Hepatocyte (in vitro differentiated cells): ENCODE measurements at regions not wholly inside any gene's neighbourhood (a gene's known extent, or its start where the extent isn't known, plus 50 kb on each side); places are given as distances from the start of the nearest gene placed in this dataset.

Experiments used
- DNase-seq: peaks from one replicate; pipeline ENCODE4 v3.0.0-alpha.2; 2016; ENCODE audit warnings: low spot score
- H2AFZ ChIP-seq: fragments of 200-600 bp; sonication (generic); 2 replicates; pipeline ENCODE4 v1.6.0; 2016; ENCODE audit warnings: antibody characterized with exemption, mild to moderate bottlenecking
- H3K27ac ChIP-seq: fragments of 200-600 bp; sonication (generic); 2 replicates; pipeline ENCODE4 v1.5.1; 2016; ENCODE audit warnings: mild to moderate bottlenecking
- H3K27me3 ChIP-seq: fragments of 200-600 bp; sonication (generic); 2 replicates; pipeline ENCODE4 v1.6.1; 2016
- H3K36me3 ChIP-seq: fragments of 200-600 bp; sonication (generic); replicated peaks from 2 replicates; pipeline ENCODE4 v1.5.1; 2016; ENCODE audit warnings: low read depth; ENCODE audit not compliant: insufficient read depth
- H3K4me1 ChIP-seq: fragments of 200-600 bp; sonication (generic); 2 replicates; pipeline ENCODE4 v1.5.1; 2016; ENCODE audit warnings: mild to moderate bottlenecking, moderate library complexity; ENCODE audit not compliant: insufficient read depth
- H3K4me2 ChIP-seq: fragments of 200-600 bp; sonication (generic); 2 replicates; pipeline ENCODE4 v1.6.0; 2016
- H3K4me3 ChIP-seq: fragments of 200-600 bp; sonication (generic); 2 replicates; pipeline ENCODE4 v1.5.1; 2016; ENCODE audit warnings: mild to moderate bottlenecking
- H3K79me2 ChIP-seq: fragments of 200-600 bp; sonication (generic); 2 replicates; pipeline ENCODE4 v1.6.0; 2017; ENCODE audit warnings: mild to moderate bottlenecking
- H3K9me2 ChIP-seq: fragments of 200-600 bp; sonication (generic); replicated peaks from 2 replicates; pipeline ENCODE4 v1.6.0; 2017; ENCODE audit warnings: mild to moderate bottlenecking; ENCODE audit not compliant: insufficient read depth
- H3K9me3 ChIP-seq: fragments of 200-600 bp; sonication (generic); 2 replicates; pipeline ENCODE4 v1.5.1; 2016; ENCODE audit warnings: low read depth, mild to moderate bottlenecking
- H4K20me1 ChIP-seq: fragments of 200-600 bp; sonication (generic); 2 replicates; pipeline ENCODE4 v1.6.0; 2016; ENCODE audit warnings: mild to moderate bottlenecking; ENCODE audit not compliant: insufficient read depth, poor library complexity, severe bottlenecking
- EZH2 ChIP-seq: fragments of 200-600 bp; sonication (generic); IDR thresholded peaks from 2 replicates; pipeline ENCODE4 v1.6.1; 2016; ENCODE audit warnings: antibody characterized with exemption, mild to moderate bottlenecking, borderline replicate concordance
- EZH2phosphoT487 ChIP-seq: fragments of 200-600 bp; sonication (generic); IDR thresholded peaks from one replicate; pipeline ENCODE4 v1.6.1; 2018; ENCODE audit warnings: antibody characterized with exemption, mild to moderate bottlenecking, low read depth, moderate library complexity; ENCODE audit not compliant: unreplicated experiment, severe bottlenecking
- WGBS: methylation state at CpG from one replicate; pipeline ENCODE4 v1.1.6; 2016; ENCODE audit warnings: low lambda C conversion rate; ENCODE audit errors: missing lambda C conversion rate; 5-methylcytosine and 5-hydroxymethylcytosine counted together
- TF ChIP-seq, protein P1 (sequence below): fragments of 200-600 bp; sonication (generic); IDR thresholded peaks from 2 replicates; pipeline ENCODE4 v1.5.1; 2016; ENCODE audit warnings: antibody characterized with exemption, mild to moderate bottlenecking; ENCODE audit not compliant: poor library complexity

DNA sequence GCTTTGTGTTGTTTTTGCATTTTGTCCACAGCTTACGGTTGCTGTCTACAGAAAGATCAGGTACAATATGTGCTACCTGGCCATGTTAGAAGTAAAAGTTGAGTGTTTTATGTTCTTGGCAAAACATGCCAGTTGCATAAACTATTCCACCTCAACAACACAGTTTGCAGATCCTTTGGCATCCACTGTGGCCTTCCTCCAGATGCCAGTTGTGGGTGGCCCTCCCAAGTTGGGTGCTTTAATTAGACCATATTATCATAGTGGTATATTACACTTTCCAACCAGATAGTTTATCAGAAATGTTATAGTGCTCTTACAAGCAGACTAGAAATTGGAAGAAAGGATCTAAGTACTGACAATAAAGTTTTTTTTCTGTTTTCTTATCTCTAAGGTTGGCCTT, 386.9 kb upstream of the KCNN2 start:
- Histone ChIP-seq H3K27ac (no peak overlapping the region), H3K4me3 (no peak overlapping the region), H3K36me3 (no peaks in the 10 kb centered on the region), H3K79me2 (no peaks in the 10 kb centered on the region), H3K9me2 (no peaks in the 10 kb centered on the region), H3K4me2 (no peak overlapping the region), H3K4me1 (no peaks in the 10 kb centered on the region), H2AFZ (no peak overlapping the region), H3K27me3 (no peaks in the 10 kb centered on the region), H4K20me1 (no peaks in the 10 kb centered on the region), H3K9me3 (no peaks in the 10 kb centered on the region)
- WGBS: 96% methylated on average over 1 of the region's 1 CpG
- no peak for DNase-seq
- no peak for TF ChIP-seq EZH2phosphoT487
- TF ChIP-seq, protein P1, sequence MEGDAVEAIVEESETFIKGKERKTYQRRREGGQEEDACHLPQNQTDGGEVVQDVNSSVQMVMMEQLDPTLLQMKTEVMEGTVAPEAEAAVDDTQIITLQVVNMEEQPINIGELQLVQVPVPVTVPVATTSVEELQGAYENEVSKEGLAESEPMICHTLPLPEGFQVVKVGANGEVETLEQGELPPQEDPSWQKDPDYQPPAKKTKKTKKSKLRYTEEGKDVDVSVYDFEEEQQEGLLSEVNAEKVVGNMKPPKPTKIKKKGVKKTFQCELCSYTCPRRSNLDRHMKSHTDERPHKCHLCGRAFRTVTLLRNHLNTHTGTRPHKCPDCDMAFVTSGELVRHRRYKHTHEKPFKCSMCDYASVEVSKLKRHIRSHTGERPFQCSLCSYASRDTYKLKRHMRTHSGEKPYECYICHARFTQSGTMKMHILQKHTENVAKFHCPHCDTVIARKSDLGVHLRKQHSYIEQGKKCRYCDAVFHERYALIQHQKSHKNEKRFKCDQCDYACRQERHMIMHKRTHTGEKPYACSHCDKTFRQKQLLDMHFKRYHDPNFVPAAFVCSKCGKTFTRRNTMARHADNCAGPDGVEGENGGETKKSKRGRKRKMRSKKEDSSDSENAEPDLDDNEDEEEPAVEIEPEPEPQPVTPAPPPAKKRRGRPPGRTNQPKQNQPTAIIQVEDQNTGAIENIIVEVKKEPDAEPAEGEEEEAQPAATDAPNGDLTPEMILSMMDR: no peak
- TF ChIP-seq EZH2: no peak

DNA sequence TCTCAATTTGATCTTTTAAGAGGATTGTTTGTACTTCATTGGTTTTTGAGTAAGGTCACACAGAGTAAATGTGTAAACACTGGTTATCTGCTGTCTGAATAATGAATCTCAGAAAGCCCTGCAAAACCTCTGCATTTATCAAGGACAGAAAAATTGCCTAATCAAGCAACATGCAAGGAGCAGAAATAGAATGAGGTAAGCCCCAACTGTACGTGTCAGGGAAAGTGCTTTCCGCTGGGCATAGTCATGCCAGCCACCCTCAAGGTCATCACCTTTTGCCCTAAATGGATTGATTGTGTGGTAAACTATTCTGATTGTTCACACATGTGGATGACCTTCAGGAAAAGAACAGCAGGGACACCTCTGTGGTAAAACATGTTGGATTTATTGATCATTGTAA, 376.9 kb upstream of the KCNN2 start:
- Histone ChIP-seq H3K27ac (no peak overlapping the region), H3K9me2 (no peaks in the 10 kb centered on the region), H3K4me2 (no peak overlapping the region), H3K79me2 (no peaks in the 10 kb centered on the region), H3K36me3 (no peaks in the 10 kb centered on the region), H3K27me3 (no peaks in the 10 kb centered on the region), H3K9me3 (no peaks in the 10 kb centered on the region), H3K4me3 (no peak overlapping the region), H3K4me1 (peaks cover 8% of the 10 kb centered on the region), H4K20me1 (no peaks in the 10 kb centered on the region), H2AFZ (no peak overlapping the region)
- no peak for TF ChIP-seq EZH2
- TF ChIP-seq EZH2phosphoT487: no peak
- TF ChIP-seq, protein P1: no peak
- WGBS: 41% methylated on average over 2 of the region's 2 CpGs
- peak; percentile 7 for DNase-seq

DNA sequence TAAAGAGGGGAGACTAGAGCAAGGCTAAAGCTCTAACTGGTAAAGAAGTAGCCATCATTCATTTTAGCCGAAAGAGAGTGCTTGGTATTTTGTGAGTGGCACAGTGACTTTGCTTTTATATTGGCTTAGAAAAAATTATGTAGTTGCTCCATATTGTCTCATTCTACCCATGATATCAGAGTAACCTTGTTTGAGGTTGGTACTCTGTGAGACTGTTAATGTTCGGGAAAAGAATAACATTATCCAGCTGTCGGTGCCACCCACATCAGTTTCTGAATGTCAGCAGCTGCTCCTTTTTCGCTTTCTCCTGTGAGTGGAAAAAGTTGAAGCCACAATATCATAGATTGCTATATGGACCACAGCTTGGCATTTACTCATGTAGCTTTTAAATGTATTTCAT, 376.4 kb upstream of the KCNN2 start:
- DNase-seq: no peak
- no peaks in the 10 kb centered on the region for H3K36me3 ChIP-seq

More for the DNA sequence above, 376.4 kb upstream of the KCNN2 start:
- TF ChIP-seq EZH2 (no peak), EZH2phosphoT487 (no peak)
- TF ChIP-seq, protein P1: no peak
- H3K9me3 ChIP-seq: no peaks in the 10 kb centered on the region
- no peak overlapping the region for H3K4me2 ChIP-seq
- H3K9me2 ChIP-seq: no peaks in the 10 kb centered on the region
- WGBS: 81% methylated on average over 4 of the region's 4 CpGs
- no peaks in the 10 kb centered on the region for H3K27me3 ChIP-seq
- H3K4me3 ChIP-seq: no peak overlapping the region
- no peak overlapping the region for H3K27ac ChIP-seq
- H3K4me1 ChIP-seq: peaks cover 8% of the 10 kb centered on the region
- H4K20me1 ChIP-seq: no peaks in the 10 kb centered on the region
- no peak overlapping the region for H2AFZ ChIP-seq
- H3K79me2 ChIP-seq: no peaks in the 10 kb centered on the region
